Subcutaneous abdominal adipose tissue (tissue), 5 donors: ENCODE measurements at regions not wholly inside any gene's neighbourhood (a gene's known extent, or its start where the extent isn't known, plus 50 kb on each side); places are given as distances from the start of the nearest gene placed in this dataset.

ENCODE experiments used
- H3K27ac ChIP-seq: one replicate; pipeline ENCODE4 v1.7.0; 2013; ENCODE audit warnings: low read depth, mild to moderate bottlenecking, inconsistent platforms, low read length, moderate library complexity
- H3K27me3 ChIP-seq, 5 donors: one replicate each; pipeline ENCODE4 v1.7.0; 2013; ENCODE audit warnings: low read length in 5 of 5, inconsistent platforms in 1 of 5; ENCODE audit not compliant: control insufficient read depth in 5 of 5, insufficient read depth in 4 of 5
- H3K36me3 ChIP-seq, 5 donors: one replicate each; pipeline ENCODE4 v1.7.0; 2013; ENCODE audit warnings: low read length in 5 of 5; ENCODE audit not compliant: control insufficient read depth in 5 of 5, insufficient read depth in 5 of 5
- H3K4me1 ChIP-seq, 5 donors: one replicate each; pipeline ENCODE4 v1.7.0; 2013; ENCODE audit warnings: low read length in 5 of 5, mild to moderate bottlenecking in 3 of 5, moderate library complexity in 1 of 5; ENCODE audit not compliant: control insufficient read depth in 5 of 5, insufficient read depth in 5 of 5
- H3K4me3 ChIP-seq, 5 donors: one replicate each; pipeline ENCODE4 v1.7.0; 2013; ENCODE audit warnings: low read length in 5 of 5, low read depth in 1 of 5
- H3K9ac ChIP-seq, 5 donors: one replicate each; pipeline ENCODE4 v1.7.0; 2013; ENCODE audit warnings: low read length in 5 of 5, mild to moderate bottlenecking in 4 of 5, moderate library complexity in 3 of 5
- H3K9me3 ChIP-seq, 5 donors: one replicate each; pipeline ENCODE4 v1.7.0; 2013; ENCODE audit warnings: low read length in 5 of 5; ENCODE audit not compliant: control insufficient read depth in 5 of 5
- donor health status: healthy.
- donor health status: healthy.
- donor health status: healthy.
- donor health status: healthy.
- donor health status: healthy.

- Histone ChIP-seq H3K9me3 (no peaks in the 10 kb centered on the region), H3K27ac (no peak overlapping the region), H3K4me3 (no peak overlapping the region), H3K9ac (no peak overlapping the region), H3K4me1 (no peaks in the 10 kb centered on the region), H3K27me3 (no peaks in the 10 kb centered on the region), H3K36me3 (no peaks in the 10 kb centered on the region)
Measured at GRCh38 chr12:41802803-41803202, 341.9 kb downstream of the GXYLT1 start.

- no peaks in the 10 kb centered on the region for H3K4me1 ChIP-seq
- H3K36me3 ChIP-seq: no peaks in the 10 kb centered on the region
- H3K4me3 ChIP-seq: no peak overlapping the region
- H3K27me3 ChIP-seq: no peaks in the 10 kb centered on the region
- no peaks in the 10 kb centered on the region for H3K9me3 ChIP-seq
- no peak overlapping the region for H3K27ac ChIP-seq
- H3K9ac ChIP-seq: no peak overlapping the region
Measured at GRCh38 chr12:41801261-41801660, 343.4 kb downstream of the GXYLT1 start.

GRCh38 chr12:41799671-41800070 lies 345.0 kb downstream of the GXYLT1 start:
- Histone ChIP-seq H3K4me3 (no peak overlapping the region), H3K9me3 (no peaks in the 10 kb centered on the region), H3K9ac (no peak overlapping the region), H3K36me3 (no peaks in the 10 kb centered on the region), H3K27me3 (no peaks in the 10 kb centered on the region), H3K27ac (no peak overlapping the region), H3K4me1 (peaks cover 0 to 8% (median 0%) of the 10 kb centered on the region in 5 donors)

- Histone ChIP-seq H3K4me1 (peaks cover 0 to 15% (median 0%) of the 10 kb centered on the region in 5 donors), H3K9ac (no peak overlapping the region), H3K4me3 (no peak overlapping the region), H3K27me3 (no peaks in the 10 kb centered on the region), H3K27ac (no peak overlapping the region), H3K9me3 (peaks cover 3 to 12% (median 5%) of the 10 kb centered on the region in 5 donors), H3K36me3 (no peaks in the 10 kb centered on the region)
Measured at GRCh38 chr12:41795910-41796309, 348.8 kb downstream of the GXYLT1 start.

- peak overlapping the region in 1 of 5 donors; percentile 19 for H3K4me3 ChIP-seq
- H3K9ac ChIP-seq: no peak overlapping the region
- no peaks in the 10 kb centered on the region for H3K36me3 ChIP-seq
- H3K27me3 ChIP-seq: no peaks in the 10 kb centered on the region
- H3K4me1 ChIP-seq: peaks cover 0 to 15% (median 0%) of the 10 kb centered on the region in 5 donors
- H3K27ac ChIP-seq: peak overlapping the region; percentile 70
- peaks cover 5 to 16% (median 12%) of the 10 kb centered on the region in 5 donors for H3K9me3 ChIP-seq
Measured at GRCh38 chr12:41795051-41795600, 349.5 kb downstream of the GXYLT1 start.

GRCh38 chr12:41794336-41794735 lies 350.3 kb downstream of the GXYLT1 start:
- Histone ChIP-seq H3K9ac (no peak overlapping the region), H3K4me1 (peaks cover 0 to 15% (median 0%) of the 10 kb centered on the region in 5 donors), H3K27me3 (no peaks in the 10 kb centered on the region), H3K27ac (peak overlapping the region; percentile 70), H3K4me3 (no peak overlapping the region), H3K36me3 (no peaks in the 10 kb centered on the region), H3K9me3 (peaks cover 5 to 16% (median 12%) of the 10 kb centered on the region in 5 donors)

- Histone ChIP-seq H3K4me3 (no peak overlapping the region), H3K27me3 (no peaks in the 10 kb centered on the region), H3K9me3 (peaks cover 0 to 2% (median 0%) of the 10 kb centered on the region in 5 donors), H3K4me1 (no peaks in the 10 kb centered on the region), H3K36me3 (no peaks in the 10 kb centered on the region), H3K27ac (no peak overlapping the region), H3K9ac (no peak overlapping the region)
Measured at GRCh38 chr12:41784957-41785356, 359.7 kb downstream of the GXYLT1 start.

- Histone ChIP-seq H3K4me3 (no peak overlapping the region), H3K9me3 (no peaks in the 10 kb centered on the region), H3K4me1 (no peaks in the 10 kb centered on the region), H3K9ac (no peak overlapping the region), H3K36me3 (no peaks in the 10 kb centered on the region), H3K27me3 (no peaks in the 10 kb centered on the region), H3K27ac (no peak overlapping the region)
Measured at GRCh38 chr12:41778934-41779333, 365.7 kb downstream of the GXYLT1 start.

- H3K9ac ChIP-seq: no peak overlapping the region
- H3K4me1 ChIP-seq: no peaks in the 10 kb centered on the region
- no peaks in the 10 kb centered on the region for H3K27me3 ChIP-seq
- no peaks in the 10 kb centered on the region for H3K9me3 ChIP-seq
- no peak overlapping the region for H3K4me3 ChIP-seq
- no peaks in the 10 kb centered on the region for H3K36me3 ChIP-seq
- no peak overlapping the region for H3K27ac ChIP-seq
Measured at GRCh38 chr12:41777064-41777790, 367.4 kb downstream of the GXYLT1 start.

- no peaks in the 10 kb centered on the region for H3K27me3 ChIP-seq
- no peaks in the 10 kb centered on the region for H3K9me3 ChIP-seq
- H3K4me3 ChIP-seq: no peak overlapping the region
- no peaks in the 10 kb centered on the region for H3K4me1 ChIP-seq
- H3K9ac ChIP-seq: no peak overlapping the region
- H3K27ac ChIP-seq: no peak overlapping the region
- no peaks in the 10 kb centered on the region for H3K36me3 ChIP-seq
Measured at GRCh38 chr12:41772478-41772877, 372.2 kb downstream of the GXYLT1 start.
